ENCODE measurements at regions not wholly inside any gene's neighbourhood (a gene's known extent, or its start where the extent isn't known, plus 50 kb on each side); places are given as distances from the start of the nearest gene placed in this dataset.

DNA sequence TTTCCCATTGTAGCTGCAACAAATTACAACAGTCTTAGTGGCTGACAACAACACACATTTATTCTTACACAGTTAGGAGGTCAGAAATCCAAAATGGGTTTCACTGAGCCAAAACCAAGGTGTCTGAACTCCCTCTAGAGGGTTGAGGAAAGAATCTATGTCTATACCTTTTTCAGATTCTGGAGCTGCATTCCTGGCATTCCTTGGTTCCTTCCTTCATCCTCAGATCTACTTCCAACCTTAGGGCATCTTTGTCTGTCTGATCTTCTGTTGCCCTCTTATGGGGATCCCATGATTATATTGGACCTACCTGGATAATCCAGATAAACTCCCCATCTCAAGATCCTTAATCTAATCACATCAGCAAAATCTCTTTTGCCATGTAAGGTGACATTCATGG lies 540.9 kb upstream of the MAP3K7 start:
- H3K9me3 ChIP-seq (ENCODE audit: low read length) = no peaks in the 10 kb centered on the region
- no peaks in the 10 kb centered on the region for H3K4me1 ChIP-seq (ENCODE audit: insufficient read depth, low read length)
- intact Hi-C loops (cut with micrococcal nuclease) = no loop called here
- ATAC-seq (no peak), DNase-seq (no peak)
- POLR2A ChIA-PET (ENCODE audit: unreplicated experiment) = no interaction called here
- no peak overlapping the region for H3K4me2 ChIP-seq (ENCODE audit: low read length)
- H3K4me3 ChIP-seq (ENCODE audit: low read length) = no peak overlapping the region
- TF ChIP-seq, protein P1, sequence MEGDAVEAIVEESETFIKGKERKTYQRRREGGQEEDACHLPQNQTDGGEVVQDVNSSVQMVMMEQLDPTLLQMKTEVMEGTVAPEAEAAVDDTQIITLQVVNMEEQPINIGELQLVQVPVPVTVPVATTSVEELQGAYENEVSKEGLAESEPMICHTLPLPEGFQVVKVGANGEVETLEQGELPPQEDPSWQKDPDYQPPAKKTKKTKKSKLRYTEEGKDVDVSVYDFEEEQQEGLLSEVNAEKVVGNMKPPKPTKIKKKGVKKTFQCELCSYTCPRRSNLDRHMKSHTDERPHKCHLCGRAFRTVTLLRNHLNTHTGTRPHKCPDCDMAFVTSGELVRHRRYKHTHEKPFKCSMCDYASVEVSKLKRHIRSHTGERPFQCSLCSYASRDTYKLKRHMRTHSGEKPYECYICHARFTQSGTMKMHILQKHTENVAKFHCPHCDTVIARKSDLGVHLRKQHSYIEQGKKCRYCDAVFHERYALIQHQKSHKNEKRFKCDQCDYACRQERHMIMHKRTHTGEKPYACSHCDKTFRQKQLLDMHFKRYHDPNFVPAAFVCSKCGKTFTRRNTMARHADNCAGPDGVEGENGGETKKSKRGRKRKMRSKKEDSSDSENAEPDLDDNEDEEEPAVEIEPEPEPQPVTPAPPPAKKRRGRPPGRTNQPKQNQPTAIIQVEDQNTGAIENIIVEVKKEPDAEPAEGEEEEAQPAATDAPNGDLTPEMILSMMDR (conservative IDR thresholded peaks at IDR 0.05; ENCODE audit: low read depth, low read length) = no peak
- TF ChIP-seq EZH2phosphoT487 (IDR thresholded peaks at IDR 0.05; ENCODE audit: borderline replicate concordance, low read length) (no peak), EZH2 (IDR thresholded peaks at IDR 0.05; ENCODE audit: low read length, unreplicated experiment) (no peak)
- H3K27me3 ChIP-seq (ENCODE audit: low read length) = no peaks in the 10 kb centered on the region
- CTCF ChIA-PET = no interaction called here
- no peaks in the 10 kb centered on the region for H3K9me2 ChIP-seq (replicated peaks; ENCODE audit: low read length)
- H3F3A ChIP-seq (ENCODE audit: low read length, unreplicated experiment) = no peaks in the 10 kb centered on the region
- H3K36me3 ChIP-seq (ENCODE audit: low read depth, low read length) = no peaks in the 10 kb centered on the region
- no peak overlapping the region for H2AFZ ChIP-seq (ENCODE audit: low read length)
- H4K20me1 ChIP-seq (ENCODE audit: low read length) = no peaks in the 10 kb centered on the region
- H3K27ac ChIP-seq (ENCODE audit: low read length) = no peak overlapping the region
- no peak overlapping the region for H3K9ac ChIP-seq (ENCODE audit: low read length)
- no TSS peak for BruUV-seq (replicated peaks)
- H3K79me2 ChIP-seq (ENCODE audit: low read length) = no peaks in the 10 kb centered on the region

DNA sequence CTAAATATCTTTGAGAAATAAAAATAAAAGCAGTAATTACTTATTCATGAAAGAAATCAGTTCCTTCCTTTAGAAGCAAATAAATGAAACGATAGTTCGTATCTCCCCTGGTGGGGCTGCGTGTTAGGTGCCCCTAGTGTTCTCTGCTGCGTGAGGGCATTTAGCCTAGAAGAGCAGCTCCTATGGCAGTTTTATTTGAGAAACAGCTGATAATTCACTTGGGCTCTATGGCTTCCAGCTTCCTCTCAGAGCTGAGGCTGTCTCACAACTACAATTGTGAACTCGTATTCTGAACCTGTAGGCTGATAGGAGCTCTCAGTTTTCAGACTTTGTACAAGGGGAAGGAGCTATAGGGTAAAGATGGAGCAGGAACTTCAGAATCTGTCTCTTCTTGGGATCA lies 540.0 kb upstream of the MAP3K7 start:
- intact Hi-C loops (cut with micrococcal nuclease) = no loop called here
- TF ChIP-seq, protein P1 (conservative IDR thresholded peaks at IDR 0.05; ENCODE audit: low read depth, low read length) = no peak
- TF ChIP-seq EZH2 (IDR thresholded peaks at IDR 0.05; ENCODE audit: low read length, unreplicated experiment) = no peak
- TF ChIP-seq EZH2phosphoT487 (IDR thresholded peaks at IDR 0.05; ENCODE audit: borderline replicate concordance, low read length) = no peak
- H3K4me3 ChIP-seq (ENCODE audit: low read length) = no peak overlapping the region
- H3F3A ChIP-seq (ENCODE audit: low read length, unreplicated experiment) = no peaks in the 10 kb centered on the region
- no TSS peak for BruUV-seq (replicated peaks)
- no peak overlapping the region for H3K9ac ChIP-seq (ENCODE audit: low read length)
- no peaks in the 10 kb centered on the region for H3K79me2 ChIP-seq (ENCODE audit: low read length)
- no peak overlapping the region for H3K27ac ChIP-seq (ENCODE audit: low read length)
- no peaks in the 10 kb centered on the region for H3K4me1 ChIP-seq (ENCODE audit: insufficient read depth, low read length)
- DNase-seq (no peak), ATAC-seq (no peak)
- ChIA-PET POLR2A (ENCODE audit: unreplicated experiment) (no interaction called here), CTCF (no interaction called here)
- H3K27me3 ChIP-seq (ENCODE audit: low read length) = no peaks in the 10 kb centered on the region
- no peaks in the 10 kb centered on the region for H3K9me2 ChIP-seq (replicated peaks; ENCODE audit: low read length)
- H3K4me2 ChIP-seq (ENCODE audit: low read length) = no peak overlapping the region
- no peaks in the 10 kb centered on the region for H4K20me1 ChIP-seq (ENCODE audit: low read length)
- H2AFZ ChIP-seq (ENCODE audit: low read length) = no peak overlapping the region
- no peaks in the 10 kb centered on the region for H3K36me3 ChIP-seq (ENCODE audit: low read depth, low read length)
- H3K9me3 ChIP-seq (ENCODE audit: low read length) = no peaks in the 10 kb centered on the region

DNA sequence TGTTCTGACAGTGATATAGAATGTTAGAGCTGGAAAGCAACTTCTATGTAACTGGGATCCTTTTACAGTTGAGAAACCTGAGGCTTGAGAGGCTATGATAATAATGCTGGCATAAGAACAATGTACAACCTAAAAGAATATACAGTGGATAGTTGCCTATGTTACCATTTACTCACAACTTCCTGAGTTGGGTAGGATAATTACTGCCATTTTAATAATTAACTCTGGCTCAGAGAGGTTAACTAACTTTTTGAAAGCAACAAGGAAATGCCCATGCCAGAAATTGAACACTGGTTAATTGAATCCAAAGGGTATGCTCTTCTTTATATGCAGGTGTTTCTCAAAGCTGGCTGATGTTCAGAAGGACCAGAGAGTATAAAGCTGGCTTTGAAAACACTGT lies 530.7 kb upstream of the MAP3K7 start:
- Histone ChIP-seq H3K27me3 (ENCODE audit: low read length) (peaks cover 3% of the 10 kb centered on the region; the same call in 1 of the 2 replicates), H3K9ac (ENCODE audit: low read length) (no peak overlapping the region), H3F3A (ENCODE audit: low read length, unreplicated experiment) (no peaks in the 10 kb centered on the region), H3K4me2 (ENCODE audit: low read length) (no peak overlapping the region), H3K9me2 (replicated peaks; ENCODE audit: low read length) (no peaks in the 10 kb centered on the region), H3K4me3 (ENCODE audit: low read length) (no peak overlapping the region), H2AFZ (ENCODE audit: low read length) (no peak overlapping the region), H3K79me2 (ENCODE audit: low read length) (no peaks in the 10 kb centered on the region), H3K27ac (ENCODE audit: low read length) (no peak overlapping the region), H3K36me3 (ENCODE audit: low read depth, low read length) (no peaks in the 10 kb centered on the region), H3K4me1 (ENCODE audit: insufficient read depth, low read length) (no peaks in the 10 kb centered on the region), H4K20me1 (ENCODE audit: low read length) (no peaks in the 10 kb centered on the region), H3K9me3 (ENCODE audit: low read length) (no peaks in the 10 kb centered on the region)
- DNase-seq = no peak
- POLR2A ChIA-PET (ENCODE audit: unreplicated experiment) = no interaction called here
- TF ChIP-seq, protein P1 (conservative IDR thresholded peaks at IDR 0.05; ENCODE audit: low read depth, low read length) = no peak
- TF ChIP-seq EZH2 (IDR thresholded peaks at IDR 0.05; ENCODE audit: low read length, unreplicated experiment) = no peak
- no peak for TF ChIP-seq EZH2phosphoT487 (IDR thresholded peaks at IDR 0.05; ENCODE audit: borderline replicate concordance, low read length)
- no peak for ATAC-seq
- BruUV-seq (replicated peaks) = no TSS peak
- intact Hi-C loops (cut with micrococcal nuclease) = no loop called here
- CTCF ChIA-PET = no interaction called here

Data from PC-3 (cell line).